HG03175 (cell line): ENCODE measurements at regions not wholly inside any gene's neighbourhood (a gene's known extent, or its start where the extent isn't known, plus 50 kb on each side); places are given as distances from the start of the nearest gene placed in this dataset.
"Not testable (repeated sequence)": the region's sequence is repeated elsewhere in the genome, so short reads cannot be mapped to it uniquely, and the experiment has no call there.

ENCODE experiments used
- ATAC-seq: cut with Tn5 transposase; IDR thresholded peaks from one replicate; pipeline ENCODE4 v1.9.1; 2021; ENCODE audit warnings: mild to moderate bottlenecking, moderate library complexity; ENCODE audit not compliant: unreplicated experiment

DNA sequence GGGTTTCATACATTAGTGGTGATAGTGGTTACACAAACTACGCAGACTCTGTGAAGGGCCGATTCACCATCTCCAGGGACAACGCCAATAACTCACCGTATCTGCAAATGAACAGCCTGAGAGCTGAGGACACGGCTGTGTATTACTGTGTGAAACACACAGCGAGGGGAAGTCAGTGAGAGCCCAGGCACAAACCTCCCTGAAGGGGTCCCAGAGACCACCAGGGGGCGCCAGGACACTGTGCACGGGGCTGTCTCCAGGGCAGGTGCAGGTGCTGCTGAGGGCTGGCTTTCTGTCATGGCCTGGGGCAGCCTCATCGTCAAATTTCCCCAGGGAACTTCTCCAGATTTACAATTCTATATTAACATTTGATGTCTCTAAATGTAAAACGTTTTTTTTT is 184.6 kb upstream of the TP53TG3C start:
- peak; percentile 47 for ATAC-seq

DNA sequence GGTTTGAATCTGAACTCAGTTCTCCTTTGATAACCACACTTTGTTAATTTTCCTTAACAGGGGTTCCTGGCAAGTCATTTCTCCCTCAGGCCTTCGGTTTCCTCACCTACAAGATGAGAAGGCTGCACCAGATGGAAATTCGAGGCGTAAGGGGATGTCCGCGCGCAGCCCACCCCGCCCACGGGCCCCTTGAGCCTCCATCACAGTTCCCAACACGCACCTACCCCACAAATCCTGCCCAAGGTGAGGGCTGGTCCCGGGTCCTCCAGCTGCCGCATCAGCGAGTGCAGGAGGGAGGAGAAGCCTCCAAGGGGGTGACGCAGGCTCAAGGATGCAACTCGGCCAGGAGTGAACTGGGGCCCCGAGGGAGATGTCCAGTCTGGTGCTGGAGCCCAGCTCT is 166.9 kb upstream of the TP53TG3C start:
- ATAC-seq = not testable (repeated sequence)

DNA sequence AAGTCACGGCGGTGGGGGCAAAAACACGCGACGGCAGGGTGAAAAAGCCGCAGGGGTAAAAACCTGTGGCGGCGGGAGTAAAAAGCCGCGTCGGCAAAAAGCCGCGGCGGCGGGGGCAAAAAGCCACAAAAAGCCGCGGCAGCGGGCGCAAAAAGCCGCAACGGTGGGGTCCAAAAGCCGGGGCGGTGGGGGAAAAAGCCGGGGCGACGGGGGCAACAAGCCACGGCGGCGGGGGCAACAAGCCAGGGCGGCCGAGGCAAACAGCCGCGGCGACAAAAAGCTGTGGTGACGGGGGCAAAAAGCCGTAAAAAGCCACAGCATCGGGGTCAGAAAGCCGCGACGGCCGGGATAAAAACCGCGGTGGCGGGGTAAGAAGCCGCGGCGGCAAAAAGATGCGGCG is 166.1 kb upstream of the TP53TG3C start:
- not testable (repeated sequence) for ATAC-seq

DNA sequence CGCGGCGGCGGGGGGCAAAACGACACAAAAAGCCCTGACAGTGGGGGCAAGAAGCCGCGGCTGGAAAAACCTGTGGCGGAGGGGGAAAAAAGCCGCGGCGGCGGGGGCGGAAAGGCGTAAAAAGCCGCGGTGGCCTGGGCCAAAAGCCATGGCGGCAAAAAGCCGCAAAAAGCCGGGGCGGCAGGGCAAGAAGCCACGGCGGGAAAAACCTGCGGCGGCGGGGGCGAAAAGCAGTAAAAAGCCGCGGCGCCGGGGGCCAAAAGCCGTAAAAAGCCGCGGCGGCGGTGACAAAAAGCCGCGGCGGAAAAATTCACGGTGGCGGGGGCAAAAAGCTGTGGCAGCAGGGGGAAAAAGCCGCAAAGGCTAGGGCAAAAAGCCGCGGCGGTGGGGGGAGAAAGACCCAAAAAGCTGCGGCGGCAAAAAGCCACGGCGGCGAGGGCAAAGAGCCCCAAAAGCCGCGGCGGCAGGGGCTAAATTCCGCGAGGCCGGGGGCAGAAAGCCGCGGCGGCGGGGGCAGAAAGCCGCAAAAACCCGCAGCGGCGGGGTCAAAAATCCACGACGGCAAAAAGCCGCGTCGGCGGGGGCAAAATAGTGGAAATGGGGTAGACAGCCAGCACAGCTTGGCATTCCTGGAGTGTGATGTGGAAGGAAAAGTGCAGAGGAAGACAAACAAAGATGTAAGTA is 165.2 kb upstream of the TP53TG3C start:
- ATAC-seq = not testable (repeated sequence)

DNA sequence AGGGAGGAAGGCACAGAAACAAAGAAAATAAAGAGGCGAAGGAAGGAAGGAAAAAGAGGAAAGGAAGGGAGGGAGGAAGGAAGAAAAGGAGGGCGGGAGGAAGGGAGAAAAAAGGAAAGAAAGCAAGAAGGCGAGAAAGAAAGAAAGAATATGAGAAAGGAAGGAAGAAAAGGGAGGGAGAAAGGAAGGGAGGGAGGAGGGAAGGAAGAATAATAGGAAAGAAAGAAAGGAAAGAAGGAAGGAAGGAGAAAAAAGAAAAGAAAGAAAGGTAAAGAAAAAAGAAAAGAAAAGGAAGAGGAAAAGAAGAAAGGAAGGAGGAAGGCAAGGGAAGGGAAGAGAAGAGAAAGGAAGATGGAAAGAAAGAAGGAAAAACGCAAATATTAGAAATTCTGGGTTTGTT is 145.2 kb upstream of the TP53TG3C start:
- not testable (repeated sequence) for ATAC-seq

DNA sequence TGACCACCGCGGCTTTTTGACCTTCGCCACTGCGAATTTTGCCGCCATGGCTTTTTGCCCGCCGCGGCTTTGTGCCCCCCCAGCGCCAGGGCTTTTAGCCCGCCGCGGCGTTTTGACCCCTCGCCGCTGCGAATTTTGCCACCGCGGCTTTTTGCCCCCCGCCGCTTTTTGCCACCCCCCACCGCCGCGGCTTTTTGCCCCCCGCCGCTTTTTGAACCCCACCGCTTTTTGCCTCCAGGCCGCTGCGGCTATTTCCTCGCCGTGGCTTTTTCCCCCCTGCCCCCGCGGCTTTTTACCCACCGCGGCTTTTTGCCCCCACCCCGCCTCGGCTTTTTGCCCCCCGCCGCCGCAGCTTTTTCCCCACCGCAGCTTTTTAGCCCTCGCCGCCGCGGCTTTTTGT is 134.8 kb upstream of the TP53TG3C start:
- no peak for ATAC-seq

DNA sequence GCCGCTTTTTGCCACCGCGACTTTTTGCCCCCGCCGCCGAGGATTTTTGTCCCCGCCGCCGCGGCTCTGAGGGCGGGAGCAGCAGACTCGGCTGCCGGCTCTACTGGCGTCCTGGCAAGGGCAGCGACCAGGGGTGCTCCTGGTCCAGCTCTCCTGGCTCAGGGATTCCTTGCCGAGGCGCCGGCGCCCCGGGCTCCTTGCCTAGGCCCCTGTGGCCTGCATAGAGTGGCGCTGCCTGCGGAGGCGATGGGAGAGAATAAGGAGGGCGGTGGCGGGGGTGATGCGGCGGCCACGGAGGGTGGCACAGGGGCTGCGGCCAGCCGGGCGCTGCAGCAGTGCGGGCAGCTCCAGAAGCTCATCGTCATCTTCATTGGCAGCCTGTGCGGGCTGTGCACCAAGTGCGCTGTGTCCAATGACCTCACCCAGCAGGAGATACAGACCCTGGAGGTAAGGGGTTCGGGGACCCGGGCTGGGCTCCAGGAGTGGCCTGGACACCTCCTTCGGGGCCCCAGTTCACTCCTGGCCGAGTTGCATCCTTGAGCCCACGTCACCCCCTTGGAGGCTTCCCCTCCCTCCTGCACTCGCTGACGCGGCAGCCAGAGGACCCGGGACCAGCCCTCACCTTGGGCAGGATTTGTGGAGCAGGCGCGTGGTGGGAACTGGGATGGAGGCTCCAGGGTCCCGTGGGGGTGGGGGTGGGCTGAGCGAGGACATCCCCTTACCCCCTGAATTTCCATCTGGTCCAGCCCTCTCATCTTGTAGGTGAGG is 134.2 kb upstream of the TP53TG3C start:
- not testable (repeated sequence) for ATAC-seq

DNA sequence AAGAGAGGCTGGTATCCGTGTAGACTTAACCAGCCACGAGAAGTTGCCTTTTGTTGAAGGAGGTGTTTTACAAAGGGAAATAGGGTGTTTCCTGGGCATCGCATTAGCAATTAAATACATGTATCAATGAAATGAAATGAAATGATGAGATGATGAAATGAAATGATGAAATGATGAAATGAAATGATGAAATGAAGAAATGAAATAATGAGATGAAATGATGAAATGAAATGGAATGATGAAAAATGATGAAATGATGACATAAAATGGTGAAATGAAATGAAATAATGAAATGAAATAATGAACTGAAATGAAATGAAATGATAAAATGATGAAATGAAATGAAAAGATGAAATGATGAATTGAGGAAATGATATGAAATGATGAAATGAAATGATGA is 131.3 kb upstream of the TP53TG3C start:
- ATAC-seq = not testable (repeated sequence)

DNA sequence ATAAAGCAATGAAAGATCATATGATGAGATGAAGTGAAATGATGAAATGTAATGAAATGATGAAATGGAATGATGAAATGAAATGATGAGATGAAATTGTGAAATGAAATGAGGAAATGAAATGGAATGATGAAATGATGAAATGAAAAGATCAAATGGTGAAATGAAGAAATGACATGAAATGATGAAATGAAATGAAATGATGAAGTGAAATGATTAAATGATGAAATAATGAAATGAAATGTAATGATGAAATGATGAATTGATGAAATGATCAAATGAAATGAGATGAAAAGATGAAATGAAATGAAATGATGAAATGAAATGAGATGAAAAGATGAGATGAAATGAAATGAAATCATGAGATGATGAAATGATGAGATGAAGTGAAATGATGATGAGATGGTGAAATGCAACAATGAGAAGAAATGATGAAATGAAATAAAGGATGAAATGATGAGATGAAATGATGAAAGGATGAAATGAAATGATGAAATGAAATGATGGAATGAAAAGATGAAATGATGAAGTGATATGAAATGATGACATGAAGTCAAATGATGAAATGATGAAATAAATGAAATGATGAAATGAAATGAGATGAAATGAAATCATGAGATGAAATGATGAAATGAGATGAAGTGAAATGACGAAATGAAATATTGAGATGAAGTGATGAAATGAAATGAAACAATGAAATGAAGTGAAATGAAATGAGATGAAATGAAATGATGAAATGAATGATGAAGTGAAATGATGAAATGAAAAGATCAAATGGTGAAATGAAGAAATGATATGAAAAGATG is 130.5 kb upstream of the TP53TG3C start:
- not testable (repeated sequence) for ATAC-seq

DNA sequence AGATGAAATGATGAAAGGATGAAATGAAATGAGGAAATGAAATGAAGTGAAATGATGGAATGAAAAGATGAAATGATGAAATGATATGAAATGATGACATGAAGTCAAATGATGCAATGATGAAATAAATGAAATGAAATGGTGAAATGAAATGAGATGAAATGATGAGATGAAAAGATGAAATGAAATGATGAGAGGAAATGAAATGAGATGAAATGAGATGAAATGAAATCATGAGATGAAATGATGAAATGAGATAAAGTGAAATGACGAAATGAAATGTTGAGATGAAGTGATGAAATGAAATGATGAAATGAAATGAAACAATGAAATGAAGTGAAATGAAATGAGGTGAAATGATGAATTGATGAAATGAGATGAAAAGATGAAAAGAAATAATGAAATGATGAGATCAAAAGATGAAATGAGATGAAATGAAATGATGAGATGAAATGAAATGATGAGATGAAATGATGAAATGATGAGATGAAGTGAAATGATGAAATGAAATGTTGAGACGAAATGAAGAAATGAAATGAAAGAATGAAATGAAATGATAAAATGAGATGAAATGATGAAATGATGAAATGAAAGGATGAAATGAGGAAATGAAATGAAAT is 129.5 kb upstream of the TP53TG3C start:
- not testable (repeated sequence) for ATAC-seq
